ENCODE measurements at regions not wholly inside any gene's neighbourhood (a gene's known extent, or its start where the extent isn't known, plus 50 kb on each side); places are given as distances from the start of the nearest gene placed in this dataset.

- no peaks in the 10 kb centered on the region for H3K4me1 ChIP-seq (ENCODE audit: control insufficient read depth, insufficient read depth, low read depth, low read length)
- H3K18ac ChIP-seq (ENCODE audit: low read depth in 1 of 2, low read length in 2 of 2), result no peak overlapping the region
- no peak overlapping the region for H4K8ac ChIP-seq (ENCODE audit: low read length)
- H3K9ac ChIP-seq (ENCODE audit: low read length), result no peak overlapping the region
- no peak overlapping the region for H3K4me2 ChIP-seq (ENCODE audit: low read length, poor library complexity, severe bottlenecking)
- H2BK5ac ChIP-seq (ENCODE audit: low read depth, low read length, poor library complexity, severe bottlenecking), result no peak overlapping the region
- no peak overlapping the region for H3K4me3 ChIP-seq (ENCODE audit: insufficient read depth in 1 of 2, low read depth in 1 of 2, low read length in 2 of 2)
- no peak overlapping the region for H3K14ac ChIP-seq (ENCODE audit: low read length in 2 of 2)
- H3K36me3 ChIP-seq (ENCODE audit: control insufficient read depth in 1 of 2, insufficient read depth in 2 of 2, low read depth in 1 of 2, low read length in 2 of 2), result no peaks in the 10 kb centered on the region
- no peaks in the 10 kb centered on the region for H3K79me1 ChIP-seq (replicated peaks; ENCODE audit: low read length, poor library complexity, severe bottlenecking)
- no peaks in the 10 kb centered on the region for H3K27me3 ChIP-seq (ENCODE audit: control insufficient read depth in 1 of 2, insufficient read depth in 1 of 2, low read length in 2 of 2)
- H2BK120ac ChIP-seq (ENCODE audit: low read depth, low read length), result no peak overlapping the region
- H4K91ac ChIP-seq (ENCODE audit: low read length), result no peak overlapping the region
- H3K9me3 ChIP-seq (ENCODE audit: control insufficient read depth, low read length), result no peaks in the 10 kb centered on the region
- no peak overlapping the region for H2AK5ac ChIP-seq (ENCODE audit: low read length, severe bottlenecking)
- H3K27ac ChIP-seq (ENCODE audit: low read length, poor library complexity, severe bottlenecking), result no peak overlapping the region
- no peak overlapping the region for H2AFZ ChIP-seq (ENCODE audit: low read depth, low read length)
- H2BK12ac ChIP-seq (ENCODE audit: low read length in 2 of 2), result no peak overlapping the region
- H3K4ac ChIP-seq (ENCODE audit: low read depth in 1 of 2, low read length in 2 of 2), result no peak overlapping the region
- H3K23ac ChIP-seq (ENCODE audit: low read length in 2 of 2), result no peak overlapping the region
- DNase-seq, result no peak
- no peak overlapping the region for H2BK15ac ChIP-seq (ENCODE audit: low read depth, poor library complexity, severe bottlenecking)
- WGBS, result 36% methylated on average over 2 of the region's 2 CpGs
These were observed 71.0 kb upstream of the UGT8 start for GRCh38 chr4:114527637-114528036.

GRCh38 chr4:114535725-114536124 is 62.9 kb upstream of the UGT8 start:
- no peak overlapping the region for H3K4me3 ChIP-seq (ENCODE audit: insufficient read depth in 1 of 2, low read depth in 1 of 2, low read length in 2 of 2)
- no peaks in the 10 kb centered on the region for H3K36me3 ChIP-seq (ENCODE audit: control insufficient read depth in 1 of 2, insufficient read depth in 2 of 2, low read depth in 1 of 2, low read length in 2 of 2)
- no peak overlapping the region for H3K27ac ChIP-seq (ENCODE audit: low read length, poor library complexity, severe bottlenecking)
- H2BK120ac ChIP-seq (ENCODE audit: low read depth, low read length), result no peak overlapping the region
- no peaks in the 10 kb centered on the region for H3K27me3 ChIP-seq (ENCODE audit: control insufficient read depth in 1 of 2, insufficient read depth in 1 of 2, low read length in 2 of 2)
- no peaks in the 10 kb centered on the region for H3K9me3 ChIP-seq (ENCODE audit: control insufficient read depth, low read length)
- H3K4ac ChIP-seq (ENCODE audit: low read depth in 1 of 2, low read length in 2 of 2), result no peak overlapping the region
- H3K4me1 ChIP-seq (ENCODE audit: control insufficient read depth, insufficient read depth, low read depth, low read length), result no peaks in the 10 kb centered on the region
- DNase-seq, result no peak
- H2BK5ac ChIP-seq (ENCODE audit: low read depth, low read length, poor library complexity, severe bottlenecking), result no peak overlapping the region
- no peak overlapping the region for H2AFZ ChIP-seq (ENCODE audit: low read depth, low read length)
- no peak overlapping the region for H3K23ac ChIP-seq (ENCODE audit: low read length in 2 of 2)
- no peak overlapping the region for H2BK12ac ChIP-seq (ENCODE audit: low read length in 2 of 2)
- no peaks in the 10 kb centered on the region for H3K79me1 ChIP-seq (replicated peaks; ENCODE audit: low read length, poor library complexity, severe bottlenecking)
- H3K14ac ChIP-seq (ENCODE audit: low read length in 2 of 2), result no peak overlapping the region
- H3K18ac ChIP-seq (ENCODE audit: low read depth in 1 of 2, low read length in 2 of 2), result no peak overlapping the region
- no peak overlapping the region for H2BK15ac ChIP-seq (ENCODE audit: low read depth, poor library complexity, severe bottlenecking)
- H4K91ac ChIP-seq (ENCODE audit: low read length), result no peak overlapping the region
- no CpG with 5 or more reads among the region's 1 CpG for WGBS
- no peak overlapping the region for H4K8ac ChIP-seq (ENCODE audit: low read length)
- no peak overlapping the region for H3K9ac ChIP-seq (ENCODE audit: low read length)
- no peak overlapping the region for H2AK5ac ChIP-seq (ENCODE audit: low read length, severe bottlenecking)
- H3K4me2 ChIP-seq (ENCODE audit: low read length, poor library complexity, severe bottlenecking), result no peak overlapping the region

GRCh38 chr4:114537352-114537751 is 61.3 kb upstream of the UGT8 start:
- H3K4ac ChIP-seq (ENCODE audit: low read depth in 1 of 2, low read length in 2 of 2), result no peak overlapping the region

GRCh38 chr4:114538012-114538617 is 60.5 kb upstream of the UGT8 start:
- no peaks in the 10 kb centered on the region for H3K9me3 ChIP-seq (ENCODE audit: control insufficient read depth, low read length)
- H2AFZ ChIP-seq (ENCODE audit: low read depth, low read length), result no peak overlapping the region
- no peak for DNase-seq
- no peak overlapping the region for H4K8ac ChIP-seq (ENCODE audit: low read length)
- no peak overlapping the region for H2BK15ac ChIP-seq (ENCODE audit: low read depth, poor library complexity, severe bottlenecking)
- no peaks in the 10 kb centered on the region for H3K36me3 ChIP-seq (ENCODE audit: control insufficient read depth in 1 of 2, insufficient read depth in 2 of 2, low read depth in 1 of 2, low read length in 2 of 2)
- H3K4me3 ChIP-seq (ENCODE audit: insufficient read depth in 1 of 2, low read depth in 1 of 2, low read length in 2 of 2), result no peak overlapping the region
- H3K4ac ChIP-seq (ENCODE audit: low read depth in 1 of 2, low read length in 2 of 2), result no peak overlapping the region
- no peak overlapping the region for H3K27ac ChIP-seq (ENCODE audit: low read length, poor library complexity, severe bottlenecking)
- H3K27me3 ChIP-seq (ENCODE audit: control insufficient read depth in 1 of 2, insufficient read depth in 1 of 2, low read length in 2 of 2), result no peaks in the 10 kb centered on the region
- no peaks in the 10 kb centered on the region for H3K4me1 ChIP-seq (ENCODE audit: control insufficient read depth, insufficient read depth, low read depth, low read length)
- no peak overlapping the region for H2BK120ac ChIP-seq (ENCODE audit: low read depth, low read length)
- H3K4me2 ChIP-seq (ENCODE audit: low read length, poor library complexity, severe bottlenecking), result no peak overlapping the region
- H3K79me1 ChIP-seq (replicated peaks; ENCODE audit: low read length, poor library complexity, severe bottlenecking), result no peaks in the 10 kb centered on the region
- H2BK5ac ChIP-seq (ENCODE audit: low read depth, low read length, poor library complexity, severe bottlenecking), result no peak overlapping the region
- H3K14ac ChIP-seq (ENCODE audit: low read length in 2 of 2), result no peak overlapping the region
- 95% methylated on average over 5 of the region's 5 CpGs for WGBS
- H4K91ac ChIP-seq (ENCODE audit: low read length), result no peak overlapping the region
- H3K18ac ChIP-seq (ENCODE audit: low read depth in 1 of 2, low read length in 2 of 2), result no peak overlapping the region
- H2BK12ac ChIP-seq (ENCODE audit: low read length in 2 of 2), result no peak overlapping the region
- no peak overlapping the region for H2AK5ac ChIP-seq (ENCODE audit: low read length, severe bottlenecking)
- no peak overlapping the region for H3K9ac ChIP-seq (ENCODE audit: low read length)
- H3K23ac ChIP-seq (ENCODE audit: low read length in 2 of 2), result no peak overlapping the region

More at GRCh38 chr4:114537352-114537751, 61.3 kb upstream of the UGT8 start:
- Histone ChIP-seq H3K4me2 (ENCODE audit: low read length, poor library complexity, severe bottlenecking) (no peak overlapping the region), H3K9me3 (ENCODE audit: control insufficient read depth, low read length) (no peaks in the 10 kb centered on the region), H2BK12ac (ENCODE audit: low read length in 2 of 2) (no peak overlapping the region), H2BK15ac (ENCODE audit: low read depth, poor library complexity, severe bottlenecking) (no peak overlapping the region), H3K27ac (ENCODE audit: low read length, poor library complexity, severe bottlenecking) (no peak overlapping the region), H3K79me1 (replicated peaks; ENCODE audit: low read length, poor library complexity, severe bottlenecking) (no peaks in the 10 kb centered on the region), H2AFZ (ENCODE audit: low read depth, low read length) (no peak overlapping the region), H3K36me3 (ENCODE audit: control insufficient read depth in 1 of 2, insufficient read depth in 2 of 2, low read depth in 1 of 2, low read length in 2 of 2) (no peaks in the 10 kb centered on the region), H3K9ac (ENCODE audit: low read length) (no peak overlapping the region), H2AK5ac (ENCODE audit: low read length, severe bottlenecking) (no peak overlapping the region), H3K14ac (ENCODE audit: low read length in 2 of 2) (no peak overlapping the region), H4K91ac (ENCODE audit: low read length) (no peak overlapping the region), H2BK5ac (ENCODE audit: low read depth, low read length, poor library complexity, severe bottlenecking) (no peak overlapping the region), H3K27me3 (ENCODE audit: control insufficient read depth in 1 of 2, insufficient read depth in 1 of 2, low read length in 2 of 2) (no peaks in the 10 kb centered on the region), H3K23ac (ENCODE audit: low read length in 2 of 2) (no peak overlapping the region), H3K4me1 (ENCODE audit: control insufficient read depth, insufficient read depth, low read depth, low read length) (no peaks in the 10 kb centered on the region), H4K8ac (ENCODE audit: low read length) (no peak overlapping the region), H3K18ac (ENCODE audit: low read depth in 1 of 2, low read length in 2 of 2) (no peak overlapping the region), H3K4me3 (ENCODE audit: insufficient read depth in 1 of 2, low read depth in 1 of 2, low read length in 2 of 2) (no peak overlapping the region), H2BK120ac (ENCODE audit: low read depth, low read length) (no peak overlapping the region)
- DNase-seq, result no peak
- WGBS, result 99% methylated on average over 3 of the region's 3 CpGs

Measured in mesenchymal stem cell (in vitro differentiated cells and primary cell).